Germinal center (tissue), 1 donor: ENCODE measurements at regions not wholly inside any gene's neighbourhood (a gene's known extent, or its start where the extent isn't known, plus 50 kb on each side); places are given as distances from the start of the nearest gene placed in this dataset.
"Not testable (repeated sequence)": the region's sequence is repeated elsewhere in the genome, so short reads cannot be mapped to it uniquely, and the experiment has no call there.

ENCODE experiments used
- DNase-seq: peaks from one replicate; pipeline ENCODE4 v3.0.0; 2012; ENCODE audit warnings: mixed read lengths, low spot score

DNA sequence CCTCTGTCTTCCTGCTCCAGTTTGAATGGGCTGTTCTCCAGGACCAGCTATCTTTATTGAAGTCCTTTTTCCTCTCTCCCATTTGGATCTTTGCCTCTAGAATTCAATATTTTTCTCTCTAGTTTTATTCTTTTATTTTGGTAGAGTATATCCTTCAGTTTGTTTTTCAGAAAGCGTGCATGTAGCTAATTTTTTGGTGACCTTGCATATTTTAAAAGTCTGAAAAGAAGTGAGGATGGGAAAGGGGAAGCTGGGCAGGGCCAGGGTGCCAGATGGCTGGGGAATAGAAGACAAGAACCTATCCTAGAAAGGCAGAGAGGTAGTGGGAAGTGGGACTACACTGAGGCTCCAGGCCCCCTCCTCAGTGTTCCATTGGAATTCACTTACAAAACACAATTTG is 95.0 kb upstream of the ZBED5 start:
- no peak for DNase-seq

DNA sequence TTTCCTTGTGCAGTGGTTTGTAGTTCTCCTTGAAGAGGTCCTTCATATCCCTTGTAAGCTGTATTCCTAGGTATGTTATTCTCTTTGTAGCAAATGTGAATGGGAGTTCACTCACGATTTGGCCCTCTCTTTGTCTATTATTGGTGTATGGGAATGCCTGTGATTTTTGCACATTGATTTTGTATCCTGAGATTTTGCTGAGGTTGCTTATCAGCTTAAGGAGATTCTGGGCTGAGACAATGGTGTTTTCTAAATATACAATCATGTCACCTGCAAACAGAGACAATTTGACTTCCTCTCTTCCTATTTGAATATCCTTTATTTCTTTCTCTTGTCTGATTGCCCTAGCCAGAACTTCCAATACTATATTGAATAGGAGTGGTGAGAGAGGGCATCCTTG is 90.1 kb upstream of the ZBED5 start:
- not testable (repeated sequence) for DNase-seq

DNA sequence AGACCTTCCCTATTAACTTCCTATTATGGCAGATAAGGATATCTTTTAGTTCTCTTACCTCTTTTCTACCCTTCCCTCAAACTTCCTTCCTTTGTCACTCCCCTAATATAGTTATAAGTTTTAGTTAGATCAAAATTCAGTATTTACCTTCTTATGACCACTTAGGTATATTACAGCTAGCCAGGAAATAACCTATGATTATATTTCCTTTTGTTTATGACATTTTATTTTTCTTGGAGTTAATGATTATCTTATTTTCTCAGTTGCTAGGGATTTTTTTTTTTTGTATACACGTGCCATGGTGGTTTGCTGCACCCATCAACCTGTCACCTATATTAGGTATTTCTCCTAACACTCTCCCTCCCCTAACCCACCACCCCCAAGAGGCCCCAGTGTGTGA is 88.2 kb upstream of the ZBED5 start:
- DNase-seq: no peak

DNA sequence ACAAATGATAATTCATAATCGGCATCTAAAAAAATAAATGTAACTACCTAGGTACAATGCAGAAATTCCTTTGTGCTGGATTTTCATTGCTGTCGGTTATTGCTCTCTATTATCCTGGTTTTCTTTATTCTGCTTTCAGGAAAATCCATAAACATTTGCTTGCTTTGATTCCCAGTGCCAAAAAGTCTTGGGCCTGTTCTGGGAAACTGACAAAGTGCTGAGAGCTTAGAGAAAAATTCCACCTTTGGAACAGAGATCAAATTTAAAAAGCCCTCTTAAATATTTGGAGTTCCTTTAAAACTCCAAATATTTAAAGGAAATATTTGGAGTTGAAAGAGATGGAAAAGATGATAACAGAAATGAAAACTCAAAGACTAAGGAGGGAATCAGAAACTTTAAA is 87.3 kb upstream of the ZBED5 start:
- DNase-seq: no peak

DNA sequence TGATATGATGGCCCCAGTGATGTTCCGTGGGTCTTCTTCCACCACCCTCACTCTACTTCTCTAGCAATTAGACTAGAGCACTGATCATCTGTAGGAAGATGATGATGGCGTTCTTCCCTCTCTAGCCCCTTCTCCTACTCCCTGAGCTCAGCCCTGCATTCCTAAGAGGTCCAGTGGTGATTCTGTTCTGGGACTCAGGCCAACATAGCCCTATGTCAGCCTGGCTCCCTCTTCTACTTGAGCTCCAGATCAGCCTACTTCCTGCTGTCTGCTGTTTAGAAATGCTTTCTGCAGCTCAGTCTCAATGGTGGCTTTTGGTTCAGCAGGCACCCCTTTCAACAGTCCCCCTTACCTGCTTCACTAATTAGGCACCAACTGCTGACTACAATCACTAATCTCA is 86.1 kb upstream of the ZBED5 start:
- no peak for DNase-seq

DNA sequence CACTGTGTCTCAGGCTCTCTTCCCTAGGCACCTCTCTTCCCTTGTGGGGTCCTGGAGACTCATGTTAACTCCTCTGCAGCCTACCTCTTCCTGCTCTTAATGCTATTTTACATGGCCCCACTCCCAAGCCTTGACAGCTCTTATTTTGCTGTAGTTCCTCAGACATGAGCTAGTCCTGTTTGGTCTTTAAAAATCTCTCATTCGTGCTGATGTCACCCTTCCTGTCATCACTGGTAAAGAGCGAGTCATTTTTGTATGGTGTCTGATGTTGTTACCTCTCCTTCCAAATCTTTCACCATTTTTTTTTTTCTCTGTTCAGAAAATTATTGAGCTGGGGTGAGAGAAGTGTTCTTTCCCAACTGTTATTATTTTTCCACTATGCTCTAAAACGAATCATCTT is 84.8 kb upstream of the ZBED5 start:
- no peak for DNase-seq

DNA sequence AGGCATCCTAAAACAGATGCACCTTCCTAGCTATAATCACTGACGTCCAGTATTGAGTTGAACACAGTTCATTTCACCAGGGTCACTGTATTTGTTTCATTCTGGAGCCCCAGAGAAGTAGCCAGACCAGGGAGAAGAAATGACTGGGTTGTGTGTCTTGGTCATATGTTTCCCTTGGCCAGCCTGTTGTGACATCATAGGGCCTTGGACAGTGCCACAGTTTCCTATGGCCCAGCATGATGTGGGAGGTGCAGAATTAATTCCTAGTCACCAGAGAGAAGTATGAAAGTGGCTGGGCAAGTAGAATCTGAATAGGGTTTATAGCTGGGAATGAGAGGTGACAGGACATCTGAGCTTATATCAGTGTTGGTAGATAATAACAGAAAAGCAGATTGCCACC is 84.0 kb upstream of the ZBED5 start:
- no peak for DNase-seq

DNA sequence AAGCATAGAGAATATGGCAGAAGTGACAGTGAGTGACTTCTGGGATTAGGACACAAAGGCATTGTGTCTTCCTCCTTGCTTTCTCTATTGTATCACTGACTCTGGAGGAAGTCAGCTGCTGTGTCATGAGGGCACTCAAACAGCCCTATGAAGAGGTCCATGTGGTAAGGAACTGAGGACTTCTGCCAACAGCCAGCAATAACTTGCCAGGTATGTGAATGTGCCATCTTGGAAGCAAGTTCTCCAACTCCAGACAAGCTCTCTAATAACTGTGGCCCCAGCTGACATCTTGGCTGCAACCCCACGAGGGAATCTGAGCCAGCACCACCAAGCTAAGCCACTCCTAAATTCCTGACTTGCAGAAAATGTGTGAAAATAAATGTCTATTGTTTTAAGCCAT is 83.6 kb upstream of the ZBED5 start:
- DNase-seq: no peak

DNA sequence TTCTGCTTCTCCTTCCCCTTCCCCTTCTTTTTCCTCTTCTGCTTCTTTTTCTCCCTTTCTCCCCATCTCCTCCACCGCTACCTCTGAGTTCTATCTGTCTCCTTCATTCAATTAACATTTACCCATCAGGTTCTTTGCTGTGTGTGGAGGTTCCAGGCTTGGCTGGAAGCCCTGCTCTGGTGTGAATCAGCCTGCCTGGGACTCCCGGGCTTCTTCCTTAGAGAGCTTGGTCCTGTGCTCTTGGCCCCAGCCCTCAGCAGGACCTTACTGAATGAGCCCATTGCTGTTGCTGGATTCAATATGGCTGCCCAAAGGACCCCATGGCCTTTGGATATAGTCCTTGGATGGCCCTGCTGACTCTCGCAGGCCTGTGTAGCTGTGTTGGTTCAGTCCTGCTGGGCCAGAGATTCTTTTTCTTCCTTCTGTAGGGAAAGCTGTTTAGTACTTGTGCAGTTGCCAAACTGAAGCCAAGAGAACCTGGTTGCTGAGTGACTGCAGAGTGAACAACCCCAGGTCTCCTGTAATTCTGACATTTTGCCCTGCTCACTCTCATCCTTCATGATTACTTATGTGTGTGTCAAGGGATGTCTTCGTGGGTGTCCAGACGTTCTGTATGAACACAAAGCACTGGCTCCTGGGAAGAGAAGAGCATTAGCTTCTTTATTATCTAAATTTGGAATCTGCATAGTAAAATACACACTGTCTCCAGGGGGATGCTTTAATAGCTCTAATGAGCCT is 81.0 kb upstream of the ZBED5 start:
- DNase-seq: no peak

DNA sequence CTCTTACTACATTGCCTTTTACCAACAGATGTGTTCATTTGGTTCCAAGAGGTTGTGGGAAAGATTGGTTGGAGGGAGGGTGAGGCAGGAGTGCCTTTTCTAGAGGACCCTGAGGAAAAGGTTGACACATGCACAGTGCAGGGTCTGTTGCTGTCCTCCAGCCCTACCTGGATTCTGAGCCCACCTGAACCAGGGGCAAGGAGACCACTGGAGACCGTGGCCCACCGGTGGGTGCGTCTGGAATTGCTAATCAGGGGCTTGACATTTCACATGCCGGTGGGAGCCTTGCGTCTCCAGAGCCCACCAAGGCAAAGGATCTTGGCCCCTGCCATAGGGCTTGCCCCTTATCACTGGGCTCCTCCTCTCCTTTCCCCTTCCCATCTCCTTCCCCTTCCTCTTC is 80.4 kb upstream of the ZBED5 start:
- DNase-seq: no peak

DNA sequence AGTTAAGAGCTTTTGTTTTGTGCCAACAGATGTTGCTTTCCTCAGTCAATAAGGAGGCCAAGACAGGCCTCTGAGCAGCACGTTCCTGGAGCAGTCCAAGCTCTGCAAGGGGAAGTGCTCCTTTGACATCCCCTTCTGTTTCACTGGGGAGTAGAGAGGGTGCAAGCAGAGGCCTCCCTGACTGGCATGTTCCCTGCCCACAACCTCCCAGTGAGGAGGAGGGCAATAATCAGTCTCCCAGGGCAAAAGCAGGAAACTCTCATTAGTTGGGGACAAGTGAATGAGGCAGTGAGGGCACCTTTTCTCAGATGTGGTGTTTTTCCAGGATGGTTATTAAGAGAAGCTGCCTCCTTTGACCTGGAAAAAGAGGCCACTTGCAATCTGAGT is 79.5 kb upstream of the ZBED5 start:
- no peak for DNase-seq

DNA sequence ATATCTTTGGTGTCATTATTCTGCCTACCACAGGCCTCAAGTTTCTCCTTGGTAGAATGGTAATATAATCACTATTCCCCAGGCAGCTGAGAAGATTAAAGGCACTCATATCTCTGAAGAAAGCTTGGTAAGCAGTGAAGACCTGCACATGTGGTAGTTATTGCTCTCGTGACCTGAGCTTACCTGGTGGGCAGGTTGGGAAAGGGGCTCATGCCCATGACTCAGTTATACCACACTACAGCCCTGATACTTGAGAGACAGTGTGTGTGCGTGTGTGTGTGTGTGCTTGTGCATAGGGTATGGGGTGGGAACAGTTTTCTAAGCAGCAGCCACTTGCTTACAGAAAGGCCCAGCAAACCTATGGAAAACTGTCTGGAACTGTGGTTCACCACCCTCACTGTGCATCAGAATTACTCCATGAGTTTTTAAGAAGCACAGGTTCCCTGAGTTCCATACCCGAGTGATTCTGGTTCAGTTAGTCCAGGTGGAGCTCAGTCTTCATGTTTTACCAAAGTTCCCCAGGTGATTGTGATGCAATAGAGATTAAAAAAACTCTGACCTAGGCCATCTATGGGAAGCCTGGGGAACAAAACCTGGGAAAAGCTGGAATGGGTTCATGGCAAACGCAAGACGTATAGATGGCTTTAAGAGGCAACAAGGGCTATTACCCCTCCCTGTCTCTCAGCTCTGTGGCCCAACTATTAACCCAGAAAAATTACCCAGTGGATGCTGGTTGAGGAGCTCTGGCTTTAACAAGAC is 79.0 kb upstream of the ZBED5 start:
- DNase-seq: no peak

DNA sequence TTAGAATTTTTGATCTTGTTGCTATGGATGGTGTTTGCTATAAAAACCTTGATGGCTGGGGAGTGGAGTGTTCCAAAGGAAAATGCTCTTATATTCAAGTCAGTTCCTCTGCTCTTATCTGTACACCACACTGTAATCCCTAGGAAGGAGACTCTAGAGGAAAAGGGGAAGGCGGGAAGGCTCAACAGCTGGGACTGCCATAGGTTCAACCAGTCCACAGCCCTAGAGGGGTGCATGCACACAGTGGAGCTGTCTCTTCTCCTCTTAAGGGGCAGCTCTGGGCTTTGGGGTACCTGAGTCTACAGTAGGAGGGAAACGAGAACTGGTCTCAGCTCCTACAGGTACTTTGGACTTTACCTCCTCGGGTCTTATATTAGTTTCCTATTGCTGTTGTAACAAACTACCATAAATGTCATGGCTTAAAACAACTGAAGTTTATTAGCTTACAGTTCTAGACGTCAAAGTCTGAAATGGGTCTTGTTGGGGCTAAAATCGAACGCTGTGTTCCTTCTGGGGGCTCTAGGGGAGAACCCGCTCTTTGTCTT is 77.2 kb upstream of the ZBED5 start:
- DNase-seq: no peak

DNA sequence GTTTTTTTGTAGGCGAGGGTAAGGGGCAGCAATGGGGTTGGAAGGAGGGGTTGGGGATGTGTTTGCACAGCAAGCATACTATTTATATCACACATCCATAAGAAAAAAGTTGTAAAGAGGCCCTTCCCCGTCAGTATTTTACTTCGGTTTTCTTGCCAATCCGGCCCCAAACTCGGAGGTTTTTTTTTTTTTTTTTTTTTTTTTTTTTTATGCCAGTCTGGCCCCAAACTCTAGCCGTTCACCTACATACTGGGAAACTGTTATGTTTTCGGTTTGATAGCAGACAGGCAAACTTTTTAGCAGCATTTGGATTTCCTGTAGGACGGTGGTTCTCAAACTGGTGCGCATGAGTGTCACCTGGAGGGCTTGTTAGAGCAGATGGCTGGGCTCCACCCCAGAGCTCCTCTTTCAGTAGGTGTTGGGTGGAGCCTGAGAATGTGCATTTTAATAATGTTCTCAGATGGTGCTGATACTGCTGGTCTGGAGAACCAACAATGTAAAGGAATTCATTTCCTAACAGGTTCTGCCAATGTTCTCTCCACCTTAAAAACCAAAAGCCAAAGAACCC is 76.5 kb upstream of the ZBED5 start:
- DNase-seq: no peak

DNA sequence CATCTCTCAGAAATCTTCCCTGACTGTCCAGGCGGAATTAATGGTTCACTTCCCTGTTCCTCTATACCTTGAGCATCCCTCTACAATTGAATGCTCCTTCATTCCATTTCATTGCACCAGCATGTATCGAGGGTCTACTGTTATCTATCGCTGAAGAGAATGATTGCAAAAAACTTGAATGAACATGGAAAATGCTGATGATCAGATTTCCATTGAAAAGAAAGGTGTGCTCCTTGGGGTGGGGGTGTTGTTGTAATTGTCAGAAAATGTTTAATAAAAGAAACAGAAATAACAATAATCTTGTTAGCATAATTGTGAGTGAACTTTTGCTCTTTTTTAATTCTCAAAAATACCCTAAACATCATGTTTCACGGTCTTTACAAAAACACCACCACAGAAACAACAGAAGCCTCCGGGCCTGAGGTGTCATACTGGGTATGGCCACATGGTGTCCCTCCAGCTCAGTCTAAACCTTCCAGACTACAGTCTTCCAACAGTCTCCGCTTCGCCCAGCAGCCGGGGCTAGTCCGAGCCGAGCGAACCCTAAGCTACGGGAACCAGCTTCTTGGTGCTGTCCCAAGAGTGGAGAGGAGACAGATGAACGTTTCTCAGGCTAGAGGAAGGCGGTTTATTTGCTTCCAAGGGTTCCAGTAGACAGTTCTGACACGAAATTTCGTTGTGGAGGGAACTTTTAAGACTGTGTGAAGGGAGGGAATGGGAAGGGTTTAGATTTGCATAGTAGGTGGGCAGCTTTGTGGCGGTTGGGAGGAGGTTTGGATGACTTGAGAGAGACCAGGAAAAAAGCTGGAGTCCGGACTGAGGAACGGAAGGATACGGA is 75.8 kb upstream of the ZBED5 start:
- peak; percentile 80 for DNase-seq

DNA sequence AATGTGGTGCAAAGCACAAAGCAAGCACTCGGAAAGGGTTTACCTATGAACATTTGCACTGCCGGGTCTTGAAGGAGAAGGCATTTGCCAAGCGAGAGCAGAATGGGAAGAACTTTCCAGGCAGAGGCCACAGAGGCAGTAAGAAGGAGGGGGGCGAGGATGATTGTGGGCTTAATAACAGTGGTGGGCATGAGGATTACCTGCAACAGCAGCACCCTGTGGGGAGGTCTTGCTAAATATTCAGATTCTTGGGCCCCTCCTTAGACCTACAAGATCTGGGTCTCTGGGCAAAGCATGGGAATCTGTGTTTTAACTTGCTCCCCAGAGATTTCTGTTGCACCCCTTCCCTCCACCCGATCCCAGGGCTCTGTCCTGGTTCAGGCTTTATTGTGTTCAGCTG is 75.1 kb upstream of the ZBED5 start:
- no peak for DNase-seq

DNA sequence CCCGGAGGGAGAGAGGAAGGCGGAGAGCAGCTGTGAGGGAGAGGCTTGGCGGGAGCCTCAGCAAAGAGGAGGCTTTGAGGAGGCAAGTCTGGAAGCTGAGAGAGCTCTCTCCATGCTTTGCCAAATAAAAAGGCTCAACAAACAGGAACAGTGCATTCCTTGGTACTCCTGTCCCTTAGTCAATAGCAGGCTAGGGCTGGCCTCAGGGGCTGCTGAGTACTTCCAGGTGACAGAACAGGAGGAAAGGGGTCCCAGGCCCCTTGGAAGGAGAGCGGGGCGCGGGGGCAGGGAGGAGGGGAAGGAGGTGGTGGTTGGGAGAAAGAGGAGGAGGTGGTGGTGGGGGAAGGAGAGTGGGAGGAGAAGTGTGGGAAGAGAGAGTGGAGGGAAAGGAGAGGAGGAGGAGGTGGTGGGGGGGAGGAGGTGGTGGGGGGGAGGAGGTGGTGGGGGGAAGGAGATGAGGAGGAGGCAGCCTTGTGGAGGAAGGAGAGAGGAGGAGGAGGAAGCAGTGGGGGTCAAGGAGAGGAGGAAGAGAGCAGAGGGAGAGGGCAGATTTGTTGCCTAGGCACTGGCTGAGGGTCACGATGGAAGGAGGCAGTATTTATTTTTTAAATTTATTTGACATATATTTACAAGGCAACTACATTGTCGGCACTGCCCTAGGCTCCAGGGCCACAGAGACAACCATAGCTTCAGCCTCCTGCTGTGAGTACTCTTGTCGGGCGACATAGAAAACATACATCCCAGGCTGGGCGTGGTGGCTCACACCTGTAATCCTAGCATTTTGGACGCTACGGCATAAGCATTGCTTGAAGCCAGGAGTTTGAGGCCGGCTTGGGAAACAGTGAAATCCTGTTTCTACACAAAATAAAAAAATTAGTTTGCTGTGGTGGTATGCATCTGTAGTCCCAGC is 74.2 kb upstream of the ZBED5 start:
- no peak for DNase-seq

DNA sequence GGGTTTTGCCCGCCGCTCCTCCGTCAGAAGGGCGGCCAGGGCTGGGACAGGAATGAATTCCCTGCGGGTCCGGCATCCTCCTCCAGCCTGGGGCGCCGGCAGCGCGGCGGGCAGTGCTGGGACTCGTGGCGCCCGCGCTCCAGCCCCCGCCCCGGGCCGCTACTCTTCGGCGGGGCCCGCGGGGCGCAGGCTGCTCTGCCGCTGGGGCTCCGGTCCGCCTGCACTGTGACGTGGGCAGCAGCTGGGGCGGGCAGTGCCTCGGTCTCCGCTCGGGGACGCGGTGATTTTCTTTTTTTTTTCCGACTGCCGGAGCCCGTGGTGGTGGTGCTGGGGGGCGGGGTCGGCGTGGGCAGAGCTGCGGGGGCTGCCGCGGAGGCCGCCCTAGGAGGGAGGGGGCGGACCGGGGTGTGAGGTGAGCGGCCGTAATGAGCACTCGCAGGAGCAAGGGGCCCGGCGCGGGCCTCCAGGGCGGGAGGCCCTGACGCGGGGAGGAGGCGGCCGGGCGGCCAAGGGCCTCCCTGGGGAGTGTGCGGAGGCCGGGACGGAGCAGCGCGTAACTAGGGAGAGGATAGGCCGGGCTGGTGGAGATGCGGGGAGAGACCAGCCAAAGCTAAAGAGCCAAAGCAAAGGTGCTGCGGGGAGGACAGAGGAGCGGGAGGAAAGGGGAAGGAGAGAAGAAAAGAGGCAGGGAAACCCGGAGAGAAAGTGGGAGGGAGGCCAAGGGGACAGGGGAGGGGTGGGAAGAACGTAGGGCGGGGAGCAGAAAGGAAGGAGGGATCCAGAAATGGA is 73.3 kb upstream of the ZBED5 start:
- DNase-seq: peak; percentile 51

DNA sequence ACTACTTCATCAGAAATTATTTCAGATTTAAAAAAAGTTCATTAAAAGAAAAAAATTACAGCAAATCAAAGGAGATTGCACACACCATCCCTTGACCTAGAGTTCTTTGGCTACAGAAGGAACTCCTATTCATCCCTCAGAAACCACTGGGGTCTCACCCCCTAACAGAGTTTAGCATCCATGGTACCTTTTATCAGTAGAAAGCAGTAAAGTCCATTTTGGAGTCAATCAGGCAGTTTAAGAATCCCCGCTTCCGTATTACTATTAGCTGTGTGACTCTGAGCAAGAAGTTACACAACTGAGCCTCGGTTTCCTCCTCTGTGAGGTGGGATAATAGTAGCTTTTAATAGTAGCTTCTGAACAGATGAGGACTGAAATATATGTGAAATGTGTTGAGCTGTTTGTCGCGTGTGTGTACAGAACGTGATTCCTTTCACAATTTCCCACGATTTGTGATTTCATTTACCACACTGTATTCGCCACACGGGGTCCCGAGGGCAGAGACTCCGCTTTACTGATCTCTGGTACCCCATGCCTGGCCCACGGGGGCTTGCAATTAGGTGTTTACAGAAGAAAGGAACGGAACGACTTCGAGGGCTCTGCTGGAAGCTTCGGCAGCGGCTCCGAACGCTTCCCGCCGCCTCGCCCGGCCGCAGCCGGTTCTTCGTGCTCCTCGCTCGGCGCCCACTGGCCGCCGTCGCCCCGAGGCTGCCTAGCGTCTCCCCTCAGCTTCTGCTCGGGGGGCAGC is 72.5 kb upstream of the ZBED5 start:
- DNase-seq: no peak

DNA sequence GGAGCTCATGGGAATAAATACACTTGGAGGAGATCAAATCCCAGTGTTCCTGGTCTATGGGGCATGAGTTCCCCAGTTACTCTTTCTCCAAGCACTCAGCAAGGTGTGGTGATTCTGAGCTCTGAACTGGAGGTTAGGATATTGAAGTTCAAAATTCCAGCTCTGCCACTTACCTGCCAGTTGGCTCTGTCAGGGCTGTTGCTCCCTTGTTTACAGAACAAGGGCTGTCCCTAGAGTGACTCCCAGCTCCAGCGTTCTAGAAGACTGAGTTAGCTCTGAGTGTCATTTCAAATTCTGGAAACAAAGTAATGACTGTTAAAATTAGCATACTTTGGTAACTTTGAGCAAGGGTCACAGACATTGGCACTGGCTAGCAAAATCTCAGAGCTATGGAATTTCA is 69.7 kb upstream of the ZBED5 start:
- no peak for DNase-seq
